Pancreas (tissue), 10 donors: ENCODE measurements at regions not wholly inside any gene's neighbourhood (a gene's known extent, or its start where the extent isn't known, plus 50 kb on each side); places are given as distances from the start of the nearest gene placed in this dataset.

Experiments
- ATAC-seq, 4 donors: fragments of 200-7000 bp; cut with Tn5 transposase; one replicate each; pipeline versions ENCODE4 v1.8.0 to v1.9.1; 2020; ENCODE audit warnings: mild to moderate bottlenecking in 4 of 4, moderate library complexity in 4 of 4
- DNase-seq, 6 donors: peaks; one replicate each; pipeline ENCODE4 v3.0.0-alpha.2; 2020
- FAIRE-seq: peaks from 2 replicates; lab custom pipeline; 2012; peaks lifted over from hg19 to GRCh38; lab: Jason Lieb, UNC
- H3K27ac ChIP-seq, 4 donors: fragments of 200-600 bp; sonication (generic); 1 replicate in 3 of 4; 2 replicates in 1 of 4; pipeline versions ENCODE4 v1.5.0 to v1.8.0; 2020
- H3K27me3 ChIP-seq, 4 donors: fragments of 200-600 bp; one replicate each; pipeline ENCODE4 v1.8.0; 2021
- H3K36me3 ChIP-seq, 3 donors: fragments of 200-600 bp; sonication (generic) in 1 of 3; one replicate each; pipeline versions ENCODE4 v1.5.0 to v1.8.0; 2020 to 2021
- H3K4me1 ChIP-seq, 3 donors: fragments of 200-600 bp; one replicate each; pipeline ENCODE4 v1.8.0; 2021
- H3K4me3 ChIP-seq, 4 donors: fragments of 200-600 bp; sonication (generic) in 2 of 4; one replicate each; pipeline versions ENCODE4 v1.5.0 to v1.8.0; 2020 to 2021
- H3K9me3 ChIP-seq, 4 donors: fragments of 200-600 bp; one replicate each; pipeline ENCODE4 v1.8.0; 2021
- CTCF ChIP-seq, 4 donors: fragments of 200-600 bp; sonication (generic) in 3 of 4; IDR thresholded peaks; one replicate each; pipeline versions ENCODE4 v1.5.0 to v1.8.0; 2021; ENCODE audit warnings: antibody characterized with exemption in 4 of 4
- WGBS, 2 donors: extraction: QIAGEN DNeasy Blood & Tissue Kit; methylation state at CpG; one replicate each; pipeline ENCODE4 v1.1.7; 2013; 5-methylcytosine and 5-hydroxymethylcytosine counted together
- intact Hi-C, 3 donors: fragments of 100-400 bp; cut with DNase I; formaldehyde crosslinking; loops; one replicate each; pipeline versions ENCODE4 v1.11.1 to v1.14.2; 2022
- donor health status: healthy with polysubstance abuse.
- donor health status: DM: no; HTN: no; CAD: no; lungs with moderate emphysema.
- donor health status: DM: no; HTN: no; CAD: no.
- donor health status: control.
- donor health status: control.
- donor health status: Bipolar disorder and iron deficiency.
- donor health status: DM: yes; HTN: yes; CAD: no.
- donor health status: DM: no; HTN: no; CAD: no.
- donor health status: DM: no; HTN: no; CAD: no.
- donor health status: DM: yes; HTN: yes; CAD: no.

GRCh38 chr1:244165701-244166100 lies 114.6 kb downstream of the ZBTB18 start:
- FAIRE-seq (no peak), ATAC-seq (no peak), DNase-seq (no peak)
- intact Hi-C loops, result no loop called here
- 89 to 98% methylated on average over 2 of the region's 2 CpGs for WGBS, 2 donors
- no peak for TF ChIP-seq CTCF (IDR thresholded peaks at IDR 0.05)
- no peaks in the 10 kb centered on the region for H3K36me3 ChIP-seq
- no peaks in the 10 kb centered on the region for H3K9me3 ChIP-seq
- no peak overlapping the region for H3K4me3 ChIP-seq
- H3K4me1 ChIP-seq, result no peaks in the 10 kb centered on the region
- H3K27ac ChIP-seq, result no peak overlapping the region
- no peaks in the 10 kb centered on the region for H3K27me3 ChIP-seq

- Histone ChIP-seq H3K9me3 (no peaks in the 10 kb centered on the region), H3K4me1 (no peaks in the 10 kb centered on the region), H3K27ac (no peak overlapping the region), H3K4me3 (no peak overlapping the region), H3K27me3 (no peaks in the 10 kb centered on the region), H3K36me3 (no peaks in the 10 kb centered on the region)
- peak in 3 of 6 donors; percentile 48 to 51 (median 49) for DNase-seq
- ATAC-seq, result peak in 3 of 4 donors; percentile 59 to 87 (median 66)
- WGBS, 2 donors, result 60 to 65% methylated on average over 7 of the region's 7 CpGs
- no peak for TF ChIP-seq CTCF (IDR thresholded peaks at IDR 0.05)
- intact Hi-C loops, result no loop called here
- no peak for FAIRE-seq
These were observed 120.3 kb downstream of the ZBTB18 start for GRCh38 chr1:244171241-244171985.

- H3K27ac ChIP-seq, result no peak overlapping the region
- H3K27me3 ChIP-seq, result no peaks in the 10 kb centered on the region
- H3K4me3 ChIP-seq, result no peak overlapping the region
- DNase-seq (no peak), ATAC-seq (no peak), FAIRE-seq (no peak)
- no peaks in the 10 kb centered on the region for H3K4me1 ChIP-seq
- WGBS, 2 donors, result 85 to 91% methylated on average over 4 of the region's 4 CpGs
- no peaks in the 10 kb centered on the region for H3K9me3 ChIP-seq
- TF ChIP-seq CTCF (IDR thresholded peaks at IDR 0.05), result no peak
- no peaks in the 10 kb centered on the region for H3K36me3 ChIP-seq
- intact Hi-C loops, result no loop called here
These were observed 122.2 kb downstream of the ZBTB18 start for GRCh38 chr1:244173240-244173639.

- Histone ChIP-seq H3K27me3 (no peaks in the 10 kb centered on the region), H3K9me3 (no peaks in the 10 kb centered on the region), H3K4me1 (no peaks in the 10 kb centered on the region), H3K4me3 (no peak overlapping the region), H3K27ac (no peak overlapping the region), H3K36me3 (no peaks in the 10 kb centered on the region)
- no peak for FAIRE-seq
- intact Hi-C loops, result no loop called here
- ATAC-seq, result no peak
- WGBS, 2 donors, result 55 to 70% methylated on average over 6 of the region's 6 CpGs
- no peak for DNase-seq
- TF ChIP-seq CTCF (IDR thresholded peaks at IDR 0.05), result no peak
These were observed 122.7 kb downstream of the ZBTB18 start for GRCh38 chr1:244173769-244174168.

- Histone ChIP-seq H3K9me3 (no peaks in the 10 kb centered on the region), H3K27ac (no peak overlapping the region), H3K4me1 (no peaks in the 10 kb centered on the region), H3K27me3 (no peaks in the 10 kb centered on the region), H3K4me3 (no peak overlapping the region), H3K36me3 (no peaks in the 10 kb centered on the region)
- TF ChIP-seq CTCF (IDR thresholded peaks at IDR 0.05), result no peak
- DNase-seq (no peak), ATAC-seq (no peak), FAIRE-seq (no peak)
- 58 to 89% methylated on average over 3 of the region's 3 CpGs for WGBS, 2 donors
- intact Hi-C loops, result no loop called here
These were observed 123.9 kb downstream of the ZBTB18 start for GRCh38 chr1:244174922-244175521.
